ENCODE measurements at regions not wholly inside any gene's neighbourhood (a gene's known extent, or its start where the extent isn't known, plus 50 kb on each side); places are given as distances from the start of the nearest gene placed in this dataset.
A peak's percentile ranks its signal among the peaks of the same experiment; 100 is the strongest.

GRCh38 chr12:13573698-13574321 lies 377.3 kb downstream of the EMP1 start:
- Histone ChIP-seq H3K4me3 (ENCODE audit: insufficient read depth, low read length) (no peak overlapping the region), H2AFZ (ENCODE audit: low read length) (no peak overlapping the region), H3K79me2 (ENCODE audit: insufficient read depth, low read length) (no peaks in the 10 kb centered on the region), H3K36me3 (ENCODE audit: insufficient read depth, low read length) (no peaks in the 10 kb centered on the region), H3K27me3 (ENCODE audit: insufficient read depth, low read length) (no peaks in the 10 kb centered on the region), H3K9me3 (ENCODE audit: low read depth, low read length) (no peaks in the 10 kb centered on the region), H3K4me2 (ENCODE audit: insufficient read depth, low read length) (no peak overlapping the region), H3K27ac (ENCODE audit: low read depth, low read length) (no peak overlapping the region), H4K20me1 (ENCODE audit: insufficient read depth, low read length) (no peaks in the 10 kb centered on the region), H3K4me1 (ENCODE audit: insufficient read depth, low read length) (peaks cover 5% of the 10 kb centered on the region)
- peak; percentile 75 for DNase-seq (ENCODE audit: insufficient read length, low spot score, missing footprints)
- TF ChIP-seq CTCF (IDR thresholded peaks at IDR 0.05; ENCODE audit: extremely low read depth, low read depth, low read length), result no peak

- no peak for TF ChIP-seq CTCF (IDR thresholded peaks at IDR 0.05; ENCODE audit: extremely low read depth, low read depth, low read length)
- Histone ChIP-seq H3K27me3 (ENCODE audit: insufficient read depth, low read length) (no peaks in the 10 kb centered on the region), H3K27ac (ENCODE audit: low read depth, low read length) (no peak overlapping the region), H3K4me3 (ENCODE audit: insufficient read depth, low read length) (no peak overlapping the region), H3K4me2 (ENCODE audit: insufficient read depth, low read length) (no peak overlapping the region), H2AFZ (ENCODE audit: low read length) (no peak overlapping the region), H4K20me1 (ENCODE audit: insufficient read depth, low read length) (no peaks in the 10 kb centered on the region), H3K79me2 (ENCODE audit: insufficient read depth, low read length) (no peaks in the 10 kb centered on the region), H3K36me3 (ENCODE audit: insufficient read depth, low read length) (no peaks in the 10 kb centered on the region), H3K4me1 (ENCODE audit: insufficient read depth, low read length) (peaks cover 5% of the 10 kb centered on the region), H3K9me3 (ENCODE audit: low read depth, low read length) (no peaks in the 10 kb centered on the region)
- DNase-seq (ENCODE audit: insufficient read length, low spot score, missing footprints), result no peak
Measured at GRCh38 chr12:13571035-13571434, 374.5 kb downstream of the EMP1 start.

- H3K4me2 ChIP-seq (ENCODE audit: insufficient read depth, low read length), result no peak overlapping the region
- no peak overlapping the region for H3K27ac ChIP-seq (ENCODE audit: low read depth, low read length)
- H3K36me3 ChIP-seq (ENCODE audit: insufficient read depth, low read length), result no peaks in the 10 kb centered on the region
- no peaks in the 10 kb centered on the region for H3K9me3 ChIP-seq (ENCODE audit: low read depth, low read length)
- no peak overlapping the region for H3K4me3 ChIP-seq (ENCODE audit: insufficient read depth, low read length)
- no peaks in the 10 kb centered on the region for H3K79me2 ChIP-seq (ENCODE audit: insufficient read depth, low read length)
- H4K20me1 ChIP-seq (ENCODE audit: insufficient read depth, low read length), result no peaks in the 10 kb centered on the region
- peaks cover 5% of the 10 kb centered on the region for H3K4me1 ChIP-seq (ENCODE audit: insufficient read depth, low read length)
- H3K27me3 ChIP-seq (ENCODE audit: insufficient read depth, low read length), result no peaks in the 10 kb centered on the region
- DNase-seq (ENCODE audit: insufficient read length, low spot score, missing footprints), result no peak
- TF ChIP-seq CTCF (IDR thresholded peaks at IDR 0.05; ENCODE audit: extremely low read depth, low read depth, low read length), result no peak
- H2AFZ ChIP-seq (ENCODE audit: low read length), result no peak overlapping the region
Measured at GRCh38 chr12:13570005-13570694, 373.6 kb downstream of the EMP1 start.

GRCh38 chr12:13566292-13566691 lies 369.8 kb downstream of the EMP1 start:
- no peak for TF ChIP-seq CTCF (IDR thresholded peaks at IDR 0.05; ENCODE audit: extremely low read depth, low read depth, low read length)
- Histone ChIP-seq H3K79me2 (ENCODE audit: insufficient read depth, low read length) (no peaks in the 10 kb centered on the region), H3K4me3 (ENCODE audit: insufficient read depth, low read length) (no peak overlapping the region), H3K4me1 (ENCODE audit: insufficient read depth, low read length) (no peaks in the 10 kb centered on the region), H2AFZ (ENCODE audit: low read length) (no peak overlapping the region), H3K4me2 (ENCODE audit: insufficient read depth, low read length) (no peak overlapping the region), H3K27ac (ENCODE audit: low read depth, low read length) (no peak overlapping the region), H3K9me3 (ENCODE audit: low read depth, low read length) (no peaks in the 10 kb centered on the region), H3K36me3 (ENCODE audit: insufficient read depth, low read length) (no peaks in the 10 kb centered on the region), H4K20me1 (ENCODE audit: insufficient read depth, low read length) (no peaks in the 10 kb centered on the region), H3K27me3 (ENCODE audit: insufficient read depth, low read length) (no peaks in the 10 kb centered on the region)
- DNase-seq (ENCODE audit: insufficient read length, low spot score, missing footprints), result no peak

Measured in osteoblast (primary cell).